Activated CD4-positive, alpha-beta memory T cell treated with anti-CD3 and anti-CD28 coated beads for 36 hours (primary cell): ENCODE measurements at regions not wholly inside any gene's neighbourhood (a gene's known extent, or its start where the extent isn't known, plus 50 kb on each side); places are given as distances from the start of the nearest gene placed in this dataset.

ENCODE experiments used
- CTCF ChIA-PET: fragments of 350-600 bp; sonication (Branson Sonifier 250); formaldehyde crosslinking; loops from one replicate; lab custom pipeline; 2021; ENCODE audit warnings: antibody characterized with exemption, inconsistent platforms; lab: Charles Lee
- POLR2A ChIA-PET: fragments of 350-600 bp; sonication (Branson Sonifier 250); formaldehyde crosslinking; loops from one replicate; lab custom pipeline; 2021; ENCODE audit warnings: antibody characterized with exemption; lab: Charles Lee
- DNase-seq: peaks from one replicate; pipeline ENCODE4 v3.0.0-alpha.2; 2020
- H3K27ac Mint-ChIP-seq: one replicate; pipeline ENCODE4 v1.8.0; 2021; ENCODE audit warnings: mixed read lengths
- H3K27me3 Mint-ChIP-seq: one replicate; pipeline ENCODE4 v1.8.0; 2021; ENCODE audit warnings: mixed read lengths
- H3K36me3 Mint-ChIP-seq: one replicate; pipeline ENCODE4 v1.8.0; 2021; ENCODE audit warnings: mixed read lengths
- H3K4me1 Mint-ChIP-seq: one replicate; pipeline ENCODE4 v1.8.0; 2021; ENCODE audit warnings: low read depth, mixed read lengths
- H3K4me3 Mint-ChIP-seq: one replicate; pipeline ENCODE4 v1.8.0; 2021; ENCODE audit warnings: mild to moderate bottlenecking, mixed read lengths
- H3K9me3 Mint-ChIP-seq: one replicate; pipeline ENCODE4 v1.8.0; 2021; ENCODE audit warnings: mixed read lengths
- intact Hi-C: fragments of 100-400 bp; cut with micrococcal nuclease; formaldehyde crosslinking; loops from one replicate; pipeline ENCODE4 v1.15.1; 2023

GRCh38 chr20:39638731-39639130 lies 676.6 kb downstream of the DHX35 start:
- CTCF ChIA-PET = no interaction called here
- no peaks in the 10 kb centered on the region for H3K4me1 Mint-ChIP-seq
- intact Hi-C loops = no loop called here
- H3K4me3 Mint-ChIP-seq = no peak overlapping the region
- POLR2A ChIA-PET = no interaction called here
- no peak for DNase-seq
- no peaks in the 10 kb centered on the region for H3K27me3 Mint-ChIP-seq
- H3K27ac Mint-ChIP-seq = no peak overlapping the region
- H3K9me3 Mint-ChIP-seq = no peaks in the 10 kb centered on the region
- H3K36me3 Mint-ChIP-seq = no peaks in the 10 kb centered on the region

- Mint-ChIP-seq H3K4me1 (no peaks in the 10 kb centered on the region), H3K9me3 (no peaks in the 10 kb centered on the region), H3K27me3 (no peaks in the 10 kb centered on the region), H3K27ac (no peak overlapping the region), H3K4me3 (no peak overlapping the region), H3K36me3 (no peaks in the 10 kb centered on the region)
- DNase-seq = no peak
- intact Hi-C loops = no loop called here
- ChIA-PET POLR2A (no interaction called here), CTCF (no interaction called here)
These were observed 671.5 kb downstream of the DHX35 start for GRCh38 chr20:39633689-39634088.

DNA sequence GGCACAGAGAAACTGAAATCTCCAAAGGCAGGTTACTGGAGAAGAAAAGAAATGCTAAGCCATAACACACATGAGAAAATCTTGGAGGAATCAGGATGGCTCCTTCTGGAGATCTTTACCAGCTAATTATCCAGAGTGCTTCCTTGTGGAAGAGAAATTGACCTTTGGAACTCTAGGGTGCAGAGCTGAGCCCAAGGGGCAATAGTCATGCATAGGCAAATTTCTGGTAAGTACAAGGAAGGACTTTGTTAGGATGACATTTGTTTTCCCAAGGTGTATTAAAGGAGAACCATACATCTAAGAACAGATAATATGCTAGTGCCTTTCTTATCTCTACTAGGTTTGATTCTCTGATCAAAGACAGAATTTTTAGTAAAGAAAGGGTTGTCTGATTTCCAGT lies 670.6 kb downstream of the DHX35 start:
- DNase-seq = no peak
- intact Hi-C loops = no loop called here
- no peak overlapping the region for H3K27ac Mint-ChIP-seq
- H3K27me3 Mint-ChIP-seq = no peaks in the 10 kb centered on the region
- POLR2A ChIA-PET = no interaction called here
- no peak overlapping the region for H3K4me3 Mint-ChIP-seq
- no peaks in the 10 kb centered on the region for H3K36me3 Mint-ChIP-seq
- no peaks in the 10 kb centered on the region for H3K9me3 Mint-ChIP-seq
- CTCF ChIA-PET = no interaction called here
- H3K4me1 Mint-ChIP-seq = no peaks in the 10 kb centered on the region

GRCh38 chr20:39632176-39632575 lies 670.0 kb downstream of the DHX35 start:
- ChIA-PET CTCF (no interaction called here), POLR2A (no interaction called here)
- Mint-ChIP-seq H3K9me3 (no peaks in the 10 kb centered on the region), H3K27me3 (no peaks in the 10 kb centered on the region), H3K4me1 (no peaks in the 10 kb centered on the region), H3K27ac (no peak overlapping the region), H3K36me3 (no peaks in the 10 kb centered on the region), H3K4me3 (no peak overlapping the region)
- DNase-seq = no peak
- intact Hi-C loops = no loop called here

DNA sequence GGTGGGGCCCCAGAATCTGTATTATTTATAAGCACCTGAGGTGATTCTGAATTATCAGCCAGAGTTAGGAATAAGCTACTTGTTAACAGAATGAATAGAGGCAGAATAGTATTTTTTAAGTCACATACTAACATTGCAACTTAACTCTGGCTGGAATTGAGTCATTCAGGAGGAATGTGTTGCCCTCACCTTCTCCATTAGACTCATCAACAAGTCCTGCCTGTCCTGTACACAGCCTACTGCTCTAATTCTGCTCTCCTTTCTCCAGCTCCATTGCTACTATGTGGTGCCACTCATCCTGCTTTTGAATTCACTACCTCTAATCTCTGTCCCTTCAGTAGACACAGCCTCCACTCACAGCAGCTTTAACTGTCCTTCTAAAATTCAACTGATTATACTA lies 669.4 kb downstream of the DHX35 start:
- H3K36me3 Mint-ChIP-seq = no peaks in the 10 kb centered on the region
- no peak overlapping the region for H3K4me3 Mint-ChIP-seq
- no peaks in the 10 kb centered on the region for H3K27me3 Mint-ChIP-seq
- POLR2A ChIA-PET = no interaction called here
- no peak for DNase-seq
- CTCF ChIA-PET = no interaction called here
- intact Hi-C loops = no loop called here
- H3K9me3 Mint-ChIP-seq = no peaks in the 10 kb centered on the region
- H3K27ac Mint-ChIP-seq = no peak overlapping the region
- no peaks in the 10 kb centered on the region for H3K4me1 Mint-ChIP-seq

DNA sequence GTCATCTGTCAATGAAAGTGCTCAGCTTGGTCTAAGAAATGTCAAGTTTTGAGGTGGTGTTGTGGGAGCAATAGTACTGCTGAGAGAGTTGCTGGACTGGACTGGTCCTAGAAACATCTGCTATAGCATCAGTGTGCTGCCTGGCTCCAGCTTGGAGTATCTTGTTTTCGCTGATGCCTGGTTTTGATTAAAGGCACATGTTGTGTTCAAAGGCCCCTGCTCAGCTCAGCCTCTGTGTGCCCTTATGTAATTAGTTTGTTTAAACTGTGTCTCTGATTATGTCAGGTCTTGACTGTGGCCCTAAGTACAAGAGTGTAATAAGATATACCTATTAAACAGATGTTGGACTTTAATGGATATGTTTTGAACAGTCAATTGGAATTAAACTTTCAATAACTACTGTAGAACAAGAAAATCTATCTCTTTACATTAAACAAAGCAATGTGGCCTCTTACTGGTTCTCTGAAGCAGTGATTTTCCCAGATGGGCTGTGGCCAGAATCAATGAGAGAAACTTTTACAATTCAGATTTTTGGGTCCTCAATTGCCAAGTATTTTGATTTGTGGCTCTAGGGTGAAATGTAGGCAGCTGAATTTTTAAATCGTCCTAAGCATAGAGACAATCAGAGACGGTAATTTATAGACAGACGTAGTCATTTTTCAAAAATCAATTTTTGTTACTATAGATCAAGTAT lies 668.2 kb downstream of the DHX35 start:
- Mint-ChIP-seq H3K27ac (no peak overlapping the region), H3K36me3 (no peaks in the 10 kb centered on the region), H3K4me1 (no peaks in the 10 kb centered on the region), H3K9me3 (no peaks in the 10 kb centered on the region), H3K4me3 (no peak overlapping the region), H3K27me3 (no peaks in the 10 kb centered on the region)
- intact Hi-C loops = no loop called here
- ChIA-PET CTCF (no interaction called here), POLR2A (no interaction called here)
- DNase-seq = no peak

DNA sequence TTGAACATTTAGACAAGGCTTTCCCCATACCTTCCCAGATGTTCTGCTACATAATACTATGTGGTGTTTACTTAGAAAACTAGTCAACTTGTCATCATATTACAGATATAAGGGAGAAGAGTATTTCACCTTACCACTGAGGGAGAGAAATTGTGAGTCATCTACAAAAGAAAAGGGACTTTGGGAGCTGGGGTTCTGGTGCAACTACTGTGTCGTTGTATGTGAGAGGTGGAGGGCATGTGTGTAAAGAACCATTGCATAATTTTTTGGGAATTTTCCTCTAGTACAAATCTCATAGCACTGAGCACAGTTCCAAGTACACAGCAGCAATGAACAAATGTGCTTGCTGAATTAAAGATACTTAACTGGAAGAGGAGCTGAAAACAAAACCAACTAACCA lies 665.6 kb downstream of the DHX35 start:
- no peak for DNase-seq
- Mint-ChIP-seq H3K36me3 (no peaks in the 10 kb centered on the region), H3K9me3 (no peaks in the 10 kb centered on the region), H3K4me3 (no peak overlapping the region), H3K4me1 (no peaks in the 10 kb centered on the region), H3K27me3 (no peaks in the 10 kb centered on the region), H3K27ac (no peak overlapping the region)
- ChIA-PET POLR2A (no interaction called here), CTCF (no interaction called here)
- intact Hi-C loops = no loop called here

GRCh38 chr20:39624316-39624715 lies 662.2 kb downstream of the DHX35 start:
- Mint-ChIP-seq H3K27ac (no peak overlapping the region), H3K36me3 (no peaks in the 10 kb centered on the region), H3K4me1 (no peaks in the 10 kb centered on the region), H3K9me3 (no peaks in the 10 kb centered on the region), H3K4me3 (no peak overlapping the region), H3K27me3 (no peaks in the 10 kb centered on the region)
- ChIA-PET CTCF (no interaction called here), POLR2A (no interaction called here)
- intact Hi-C loops = no loop called here
- no peak for DNase-seq

DNA sequence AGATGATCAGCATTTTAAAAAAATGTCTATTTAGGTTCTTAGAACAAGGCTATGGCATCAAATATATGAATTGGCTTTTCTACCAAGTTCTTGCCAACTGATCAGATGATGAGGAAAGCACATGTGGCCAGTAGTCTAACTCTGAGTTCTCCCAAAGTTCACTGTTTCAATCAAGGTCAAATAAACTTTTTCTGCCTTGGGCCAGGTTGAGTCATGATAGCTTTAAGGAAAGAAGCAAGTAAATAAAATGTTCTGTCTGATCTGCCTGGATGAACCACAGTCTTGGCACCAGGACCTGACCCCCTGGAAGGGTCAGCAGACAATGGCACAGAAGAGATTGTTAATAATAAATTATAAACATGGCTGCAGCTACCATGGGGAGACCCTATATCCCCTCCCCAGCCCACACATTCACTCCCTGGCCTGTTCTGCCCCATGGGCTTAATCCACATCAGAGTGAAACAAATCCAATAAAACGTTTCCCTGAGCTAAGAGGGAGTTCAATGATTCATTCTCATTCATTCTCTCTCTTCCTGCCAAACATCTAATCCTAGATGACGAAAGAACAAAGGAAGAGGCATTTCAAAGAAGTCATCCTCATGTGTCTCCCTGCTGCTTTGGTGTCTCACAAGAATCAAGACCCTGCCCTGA lies 661.6 kb downstream of the DHX35 start:
- no peak overlapping the region for H3K4me3 Mint-ChIP-seq
- ChIA-PET CTCF (no interaction called here), POLR2A (no interaction called here)
- H3K4me1 Mint-ChIP-seq = no peaks in the 10 kb centered on the region
- H3K27me3 Mint-ChIP-seq = no peaks in the 10 kb centered on the region
- no peak overlapping the region for H3K27ac Mint-ChIP-seq
- intact Hi-C loops = no loop called here
- DNase-seq = no peak
- H3K9me3 Mint-ChIP-seq = no peaks in the 10 kb centered on the region
- H3K36me3 Mint-ChIP-seq = no peaks in the 10 kb centered on the region

- H3K9me3 Mint-ChIP-seq = peaks cover 2% of the 10 kb centered on the region
- intact Hi-C loops = no loop called here
- ChIA-PET POLR2A (no interaction called here), CTCF (no interaction called here)
- no peak for DNase-seq
- H3K27ac Mint-ChIP-seq = no peak overlapping the region
- no peak overlapping the region for H3K4me3 Mint-ChIP-seq
- no peaks in the 10 kb centered on the region for H3K36me3 Mint-ChIP-seq
- H3K4me1 Mint-ChIP-seq = no peaks in the 10 kb centered on the region
- no peaks in the 10 kb centered on the region for H3K27me3 Mint-ChIP-seq
These were observed 657.2 kb downstream of the DHX35 start for GRCh38 chr20:39619271-39619785.

- Mint-ChIP-seq H3K27me3 (no peaks in the 10 kb centered on the region), H3K36me3 (no peaks in the 10 kb centered on the region), H3K9me3 (peaks cover 8% of the 10 kb centered on the region), H3K4me3 (no peak overlapping the region), H3K27ac (no peak overlapping the region), H3K4me1 (no peaks in the 10 kb centered on the region)
- CTCF ChIA-PET = no interaction called here
- DNase-seq = no peak
- POLR2A ChIA-PET = no interaction called here
- intact Hi-C loops = no loop called here
These were observed 649.8 kb downstream of the DHX35 start for GRCh38 chr20:39611901-39612300.

DNA sequence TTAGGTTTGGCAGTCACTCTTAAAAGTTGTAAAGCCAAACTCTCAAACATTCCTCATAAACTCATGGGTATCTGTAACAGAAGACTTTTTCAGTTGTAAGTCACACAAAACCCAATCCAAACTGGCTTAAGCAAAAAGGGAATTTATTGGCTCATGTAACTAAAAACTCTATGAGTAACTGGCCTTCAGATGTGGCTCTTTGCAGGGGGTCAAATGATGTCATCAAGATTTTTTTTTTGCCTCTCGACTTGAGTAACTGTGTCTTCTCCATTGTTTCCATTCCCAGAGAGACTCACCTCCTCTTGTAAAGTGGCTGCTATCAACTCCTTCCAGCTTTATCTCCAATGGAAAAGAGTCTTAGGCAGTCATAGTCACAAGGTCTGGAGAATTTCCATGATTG lies 645.0 kb downstream of the DHX35 start:
- H3K36me3 Mint-ChIP-seq = no peaks in the 10 kb centered on the region
- no peak for DNase-seq
- H3K4me1 Mint-ChIP-seq = no peaks in the 10 kb centered on the region
- CTCF ChIA-PET = no interaction called here
- H3K4me3 Mint-ChIP-seq = no peak overlapping the region
- H3K9me3 Mint-ChIP-seq = peaks cover 8% of the 10 kb centered on the region
- no peak overlapping the region for H3K27ac Mint-ChIP-seq
- POLR2A ChIA-PET = no interaction called here
- intact Hi-C loops = no loop called here
- H3K27me3 Mint-ChIP-seq = no peaks in the 10 kb centered on the region

DNA sequence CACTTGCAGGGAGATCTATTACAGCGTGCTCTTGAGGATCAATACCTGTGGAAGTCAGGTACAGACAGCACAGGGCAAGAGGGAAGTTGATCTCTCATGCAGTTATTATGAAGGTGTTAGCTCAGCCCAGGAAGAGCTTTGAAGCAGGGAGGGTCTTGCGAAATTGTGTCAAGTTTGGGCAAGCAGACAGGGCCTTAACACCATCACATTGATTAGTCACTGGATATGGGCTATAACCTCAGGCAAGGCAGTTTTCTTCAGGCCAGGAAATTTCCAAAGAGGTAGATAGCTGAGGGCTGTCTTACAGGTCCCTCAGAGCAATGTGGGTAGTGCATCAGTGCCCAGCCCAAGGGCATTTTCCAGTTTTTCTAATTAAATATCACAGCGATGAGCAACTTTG lies 643.8 kb downstream of the DHX35 start:
- ChIA-PET CTCF (no interaction called here), POLR2A (no interaction called here)
- intact Hi-C loops = no loop called here
- Mint-ChIP-seq H3K27ac (no peak overlapping the region), H3K27me3 (no peaks in the 10 kb centered on the region), H3K4me3 (no peak overlapping the region), H3K36me3 (no peaks in the 10 kb centered on the region), H3K4me1 (no peaks in the 10 kb centered on the region), H3K9me3 (peaks cover 8% of the 10 kb centered on the region)
- no peak for DNase-seq
